Astrocyte of the cerebellum (primary cell): ENCODE measurements at regions not wholly inside any gene's neighbourhood (a gene's known extent, or its start where the extent isn't known, plus 50 kb on each side); places are given as distances from the start of the nearest gene placed in this dataset.

Experiments used
- DNase-seq: peaks from one replicate; pipeline ENCODE4 v3.0.0-alpha.2; 2011; ENCODE audit warnings: low read depth
- H3K4me3 ChIP-seq: 2 replicates; pipeline ENCODE4 v1.5.1; 2011; ENCODE audit warnings: mild to moderate bottlenecking, low read depth, low read length, moderate library complexity
- CTCF ChIP-seq: IDR thresholded peaks from 2 replicates; pipeline ENCODE4 v1.5.1; 2012; ENCODE audit warnings: low read length, low read depth, moderate library complexity, mild to moderate bottlenecking; ENCODE audit errors: missing control alignments
- in situ Hi-C: cut with HindIII; loops from 2 replicates; pipeline ENCODE4 v1.10.0; 2017; ENCODE audit warnings: low sequenced_read_pairs

- DNase-seq, result no peak
- in situ Hi-C loops, result no loop called here
- H3K4me3 ChIP-seq, result no peak overlapping the region
- no peak for TF ChIP-seq CTCF
These were observed 582.9 kb downstream of the INSC start for GRCh38 chr11:15697437-15698236.

- H3K4me3 ChIP-seq, result no peak overlapping the region
- in situ Hi-C loops, result no loop called here
- TF ChIP-seq CTCF, result no peak
- DNase-seq, result no peak
These were observed 584.1 kb downstream of the INSC start for GRCh38 chr11:15698855-15699254.

- in situ Hi-C loops, result no loop called here
- DNase-seq, result no peak
- TF ChIP-seq CTCF, result no peak
- H3K4me3 ChIP-seq, result no peak overlapping the region
These were observed 585.3 kb downstream of the INSC start for GRCh38 chr11:15699978-15700377.

GRCh38 chr11:15700456-15700855 is 585.7 kb downstream of the INSC start:
- TF ChIP-seq CTCF, result no peak
- in situ Hi-C loops, result no loop called here
- H3K4me3 ChIP-seq, result no peak overlapping the region
- DNase-seq, result no peak

- DNase-seq, result no peak
- no peak for TF ChIP-seq CTCF
- in situ Hi-C loops, result no loop called here
- H3K4me3 ChIP-seq, result no peak overlapping the region
These were observed 589.3 kb downstream of the INSC start for GRCh38 chr11:15704064-15704463.

GRCh38 chr11:15704556-15704955 is 589.8 kb downstream of the INSC start:
- TF ChIP-seq CTCF, result no peak
- no peak overlapping the region for H3K4me3 ChIP-seq
- in situ Hi-C loops, result no loop called here
- DNase-seq, result no peak
